SK-N-SH (cell line): ENCODE measurements at regions not wholly inside any gene's neighbourhood (a gene's known extent, or its start where the extent isn't known, plus 50 kb on each side); places are given as distances from the start of the nearest gene placed in this dataset.

Experiments
- CTCF ChIA-PET: fragments of 300-600, 350-600 bp; formaldehyde crosslinking; extraction: SDS; loops from one replicate; lab custom pipeline; 2021; lab: Yijun Ruan, JAX
- POLR2A ChIA-PET: fragments of 350-600 bp; sonication (Branson Sonifier 250); formaldehyde crosslinking; extraction: SDS; loops from one replicate; lab custom pipeline; 2020; ENCODE audit warnings: antibody characterized with exemption, inconsistent platforms; lab: Yijun Ruan, JAX
- DNase-seq: peaks from one replicate; pipeline ENCODE4 v3.0.0; 2012
- H2AFZ ChIP-seq: fragments of 200-600 bp; sonication (generic); 2 replicates; pipeline ENCODE4 v1.8.1; 2016; ENCODE audit warnings: antibody characterized with exemption, mild to moderate bottlenecking, low read depth
- H3F3A ChIP-seq: fragments of 200-600 bp; sonication (generic); replicated peaks from 2 replicates; pipeline ENCODE3; 2016; ENCODE audit warnings: antibody characterized with exemption, mild to moderate bottlenecking; ENCODE audit not compliant: insufficient read depth
- H3K27ac ChIP-seq, 2 experiments: fragments of 200-500 bp in 1 of 2; fragments of 200-600 bp in 1 of 2; sonication (Bioruptor generic) in 1 of 2; sonication (generic), shearing (Covaris generic) in 1 of 2; 2 replicates each; pipeline versions ENCODE4 v1.5.1 to v1.6.1; 2014 to 2016; ENCODE audit warnings: low read depth in 2 of 2, inconsistent platforms in 1 of 2, low read length in 1 of 2, mild to moderate bottlenecking in 1 of 2, mixed read lengths in 1 of 2
- H3K27me3 ChIP-seq: fragments of 200-600 bp; sonication (generic), shearing (Covaris generic); 2 replicates; pipeline ENCODE4 v1.6.1; 2016; ENCODE audit warnings: mixed run types; ENCODE audit not compliant: insufficient read depth
- H3K36me3 ChIP-seq, 2 experiments: fragments of 200-500 bp in 1 of 2; fragments of 200-600 bp in 1 of 2; sonication (Bioruptor generic) in 1 of 2; sonication (generic) in 1 of 2; replicated peaks in 1 of 2; 2 replicates each; pipeline versions ENCODE3 to v1.5.1; 2014 to 2016; ENCODE audit warnings: low read length in 1 of 2, mild to moderate bottlenecking in 1 of 2; ENCODE audit not compliant: insufficient read depth in 2 of 2, control insufficient read depth in 1 of 2
- H3K4me1 ChIP-seq, 2 experiments: fragments of 200-500 bp in 1 of 2; fragments of 200-600 bp in 1 of 2; sonication (Bioruptor generic) in 1 of 2; sonication (generic), shearing (Covaris generic) in 1 of 2; 2 replicates each; pipeline versions ENCODE4 v1.5.1 to v1.6.1; 2014 to 2016; ENCODE audit warnings: low read depth in 1 of 2, low read length in 1 of 2, mixed run types in 1 of 2; ENCODE audit not compliant: insufficient read depth in 2 of 2, control insufficient read depth in 1 of 2
- H3K4me2 ChIP-seq: fragments of 200-600 bp; sonication (generic), shearing (Covaris generic); 2 replicates; pipeline ENCODE4 v1.6.1; 2017; ENCODE audit warnings: mixed run types
- H3K4me3 ChIP-seq, 2 experiments: fragments of 200-500 bp in 1 of 2; fragments of 200-600 bp in 1 of 2; sonication (Bioruptor generic) in 1 of 2; sonication (generic), shearing (Covaris generic) in 1 of 2; 2 replicates each; pipeline versions ENCODE4 v1.5.1 to v1.8.1; 2014 to 2016; ENCODE audit warnings: low read depth in 2 of 2, inconsistent platforms in 1 of 2, low read length in 1 of 2, mild to moderate bottlenecking in 1 of 2, mixed read lengths in 1 of 2, moderate library complexity in 1 of 2
- H3K79me2 ChIP-seq: fragments of 200-600 bp; sonication (generic); 2 replicates; pipeline ENCODE4 v1.8.1; 2017; ENCODE audit warnings: mild to moderate bottlenecking; ENCODE audit not compliant: insufficient read depth
- H3K9ac ChIP-seq: fragments of 200-600 bp; sonication (generic); 2 replicates; pipeline ENCODE4 v1.6.1; 2017; ENCODE audit warnings: mixed run types
- H3K9me2 ChIP-seq: fragments of 200-600 bp; sonication (generic); 2 replicates; pipeline ENCODE4 v1.6.1; 2017; ENCODE audit warnings: mixed run types
- H3K9me3 ChIP-seq: fragments of 200-600 bp; sonication (generic); 2 replicates; pipeline ENCODE4 v1.6.1; 2017; ENCODE audit warnings: mixed run types, mild to moderate bottlenecking, moderate library complexity
- H4K20me1 ChIP-seq: fragments of 200-600 bp; sonication (generic); 2 replicates; pipeline ENCODE4 v1.6.1; 2017; ENCODE audit warnings: mild to moderate bottlenecking, mixed run types; ENCODE audit not compliant: insufficient read depth
- ELF1 ChIP-seq: IDR thresholded peaks from 2 replicates; pipeline ENCODE4 v1.4.0; 2012
- FOSL2 ChIP-seq: IDR thresholded peaks from 2 replicates; pipeline ENCODE4 v1.4.0; 2012; ENCODE audit warnings: low read depth, mild to moderate bottlenecking, moderate library complexity, borderline replicate concordance
- GABPA ChIP-seq: IDR thresholded peaks from 2 replicates; pipeline ENCODE4 v1.4.0; 2012; ENCODE audit warnings: low read depth, mild to moderate bottlenecking
- GATA2 ChIP-seq: sonication (generic); formaldehyde crosslinking; IDR thresholded peaks from 2 replicates; pipeline ENCODE4 v1.5.0; 2020; ENCODE audit warnings: mild to moderate bottlenecking, missing genetic modification reagents
- JUND ChIP-seq: IDR thresholded peaks from 2 replicates; pipeline ENCODE4 v1.4.0; 2012
- MAX ChIP-seq: IDR thresholded peaks from 2 replicates; pipeline ENCODE4 v1.4.0; 2012; ENCODE audit warnings: low read depth
- MEF2A ChIP-seq: IDR thresholded peaks from 2 replicates; pipeline ENCODE4 v1.4.0; 2012; ENCODE audit warnings: low read depth, borderline replicate concordance
- MXI1 ChIP-seq: IDR thresholded peaks from 2 replicates; pipeline ENCODE4 v1.6.1; 2012; ENCODE audit warnings: mild to moderate bottlenecking, low read depth, low read length, improper control_type of control experiment
- NRF1 ChIP-seq: IDR thresholded peaks from 2 replicates; pipeline ENCODE4 v1.6.1; 2012; ENCODE audit warnings: low read depth, mild to moderate bottlenecking, low read length
- POLR2AphosphoS5 ChIP-seq: IDR thresholded peaks from 2 replicates; pipeline ENCODE4 v1.6.1; 2012; ENCODE audit warnings: low read depth, low read length
- REST ChIP-seq: IDR thresholded peaks from 2 replicates; pipeline ENCODE4 v1.6.1; 2012; ENCODE audit warnings: mild to moderate bottlenecking, low read depth, low read length, moderate library complexity
- RFX5 ChIP-seq: IDR thresholded peaks from 2 replicates; pipeline ENCODE4 v1.6.1; 2012; ENCODE audit warnings: mild to moderate bottlenecking, improper control_type of control experiment, low read length
- RXRA ChIP-seq: IDR thresholded peaks from 2 replicates; pipeline ENCODE4 v1.4.0; 2012; ENCODE audit warnings: low read depth, mild to moderate bottlenecking, borderline replicate concordance
- SIN3A ChIP-seq: IDR thresholded peaks from 2 replicates; pipeline ENCODE4 v1.6.1; 2012; ENCODE audit warnings: low read depth, mild to moderate bottlenecking, low read length, moderate library complexity, borderline replicate concordance
- TCF12 ChIP-seq: IDR thresholded peaks from 2 replicates; pipeline ENCODE4 v1.4.0; 2012
- TEAD4 ChIP-seq: IDR thresholded peaks from 2 replicates; pipeline ENCODE4 v1.4.0; 2012; ENCODE audit warnings: mild to moderate bottlenecking, borderline replicate concordance; ENCODE audit not compliant: insufficient read depth
- USF2 ChIP-seq: fragments of 150-350 bp; IDR thresholded peaks from 2 replicates; pipeline ENCODE4 v1.6.1; 2017; ENCODE audit warnings: antibody characterized with exemption, low read length, low read depth, borderline replicate concordance
- YY1 ChIP-seq: IDR thresholded peaks from 2 replicates; pipeline ENCODE4 v1.4.0; 2012; ENCODE audit warnings: low read depth, mild to moderate bottlenecking
- WGBS: methylation state at CpG from one replicate; pipeline ENCODE4 v1.1.6; 2017; ENCODE audit warnings: low lambda C conversion rate; 5-methylcytosine and 5-hydroxymethylcytosine counted together

DNA sequence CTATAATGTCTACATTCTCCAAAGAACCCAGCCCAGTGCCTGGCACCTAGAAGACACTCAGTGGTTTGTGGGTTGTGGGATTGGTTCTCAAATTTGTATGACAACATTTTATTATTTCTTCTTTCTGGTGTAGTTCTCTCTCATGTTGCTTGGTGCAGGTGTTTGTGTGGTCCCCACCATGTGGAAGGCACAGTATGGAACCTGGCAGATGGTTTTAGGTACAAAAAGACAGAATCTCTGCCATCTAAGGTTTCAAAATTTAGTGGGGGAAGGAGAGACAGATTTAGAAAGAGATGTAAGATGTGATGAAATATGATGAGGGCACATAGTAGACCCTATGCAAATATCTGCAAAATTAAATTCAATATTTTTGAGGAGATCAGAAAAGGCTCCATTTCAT, 323.8 kb downstream of the CDK5RAP2 start:
- no peak overlapping the region for H3K4me2 ChIP-seq
- no peaks in the 10 kb centered on the region for H3K9me2 ChIP-seq
- H3K9me3 ChIP-seq = no peaks in the 10 kb centered on the region
- H3K79me2 ChIP-seq = no peaks in the 10 kb centered on the region
- DNase-seq = no peak
- H3K4me3 ChIP-seq = no peak overlapping the region
- H4K20me1 ChIP-seq = no peaks in the 10 kb centered on the region
- TF ChIP-seq NRF1 = no peak
- no peak for TF ChIP-seq TCF12
- no peak for TF ChIP-seq MEF2A
- TF ChIP-seq ELF1 = no peak
- no peak for TF ChIP-seq RFX5
- no peak for TF ChIP-seq FOSL2
- TF ChIP-seq USF2 = no peak
- TF ChIP-seq MAX = no peak
- no peak for TF ChIP-seq REST
- TF ChIP-seq GATA2 (CRISPR knock-in tag) = no peak
- no peak for TF ChIP-seq YY1
- no peak for TF ChIP-seq SIN3A
- TF ChIP-seq RXRA = no peak
- no peak for TF ChIP-seq JUND
- no peak overlapping the region for H3K9ac ChIP-seq
- CTCF ChIA-PET = no interaction called here
- H2AFZ ChIP-seq = no peak overlapping the region
- H3K36me3 ChIP-seq = no peaks in the 10 kb centered on the region
- H3K27me3 ChIP-seq = no peaks in the 10 kb centered on the region
- POLR2A ChIA-PET = no interaction called here
- H3F3A ChIP-seq = no peaks in the 10 kb centered on the region
- H3K4me1 ChIP-seq = no peaks in the 10 kb centered on the region
- no peak overlapping the region for H3K27ac ChIP-seq

DNA sequence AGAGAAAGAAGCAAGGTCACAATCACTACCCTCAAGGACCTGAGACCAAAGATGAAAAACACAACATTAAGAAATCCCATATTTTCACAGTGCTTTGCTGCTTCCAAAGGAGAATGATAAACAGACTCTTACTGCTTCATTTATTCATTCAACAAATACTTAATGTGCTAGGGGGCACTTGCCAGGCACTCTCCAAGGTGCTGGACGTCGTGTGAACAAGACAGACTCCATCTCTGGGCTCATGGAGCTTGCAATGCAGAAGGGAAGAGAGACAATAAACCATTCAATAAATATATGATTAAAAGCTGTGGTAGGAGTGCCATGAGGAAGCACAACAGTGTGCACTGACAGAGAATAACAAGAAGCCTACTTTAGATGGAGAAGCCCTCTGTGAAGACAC, 327.7 kb downstream of the CDK5RAP2 start:
- CTCF ChIA-PET = no interaction called here

More for the DNA sequence above, 327.7 kb downstream of the CDK5RAP2 start:
- Histone ChIP-seq H3K79me2 (no peaks in the 10 kb centered on the region), H3F3A (no peaks in the 10 kb centered on the region), H3K27ac (no peak overlapping the region), H3K9ac (no peak overlapping the region), H3K4me2 (no peak overlapping the region), H3K4me1 (no peaks in the 10 kb centered on the region)
- DNase-seq = no peak
- TF ChIP-seq GABPA (no peak), RXRA (no peak), TEAD4 (no peak), MXI1 (no peak), POLR2AphosphoS5 (no peak), NRF1 (no peak)
- TF ChIP-seq, all 33 proteins: peak for 0
- Histone ChIP-seq H3K36me3 (no peaks in the 10 kb centered on the region), H2AFZ (no peak overlapping the region), H3K4me3 (no peak overlapping the region), H4K20me1 (no peaks in the 10 kb centered on the region), H3K9me3 (no peaks in the 10 kb centered on the region), H3K27me3 (no peaks in the 10 kb centered on the region), H3K9me2 (no peaks in the 10 kb centered on the region)
- POLR2A ChIA-PET = interaction anchor here (0.5 kb wide), 1 partner anchor 50 kb away, joined by 4 read pairs; no protein-coding TSS in a partner anchor
- WGBS = 0% methylated on average over 2 of the region's 2 CpGs
